Stomach (tissue), 4 donors: ENCODE measurements at regions not wholly inside any gene's neighbourhood (a gene's known extent, or its start where the extent isn't known, plus 50 kb on each side); places are given as distances from the start of the nearest gene placed in this dataset.

Source experiments
- CTCF ChIP-seq, 7 experiments: fragments of 450-650 bp in 4 of 7; fragments of 200-600 bp in 3 of 7; sonication (generic) in 3 of 7; IDR thresholded peaks; one replicate each; pipeline ENCODE4 v1.5.1; 2016 to 2019; ENCODE audit warnings: antibody characterized with exemption in 7 of 7, control low read depth in 2 of 7, mild to moderate bottlenecking in 1 of 7
- EP300 ChIP-seq: sonication (generic); formaldehyde crosslinking; IDR thresholded peaks from one replicate; pipeline ENCODE4 v1.6.1; 2017; ENCODE audit warnings: antibody characterized with exemption
- POLR2A ChIP-seq, 4 donors: fragments of 450-650 bp; IDR thresholded peaks; one replicate each; pipeline ENCODE4 v1.6.1; 2016; ENCODE audit warnings: antibody characterized with exemption in 4 of 4, control low read depth in 2 of 4, mild to moderate bottlenecking in 1 of 4, moderate library complexity in 1 of 4

DNA sequence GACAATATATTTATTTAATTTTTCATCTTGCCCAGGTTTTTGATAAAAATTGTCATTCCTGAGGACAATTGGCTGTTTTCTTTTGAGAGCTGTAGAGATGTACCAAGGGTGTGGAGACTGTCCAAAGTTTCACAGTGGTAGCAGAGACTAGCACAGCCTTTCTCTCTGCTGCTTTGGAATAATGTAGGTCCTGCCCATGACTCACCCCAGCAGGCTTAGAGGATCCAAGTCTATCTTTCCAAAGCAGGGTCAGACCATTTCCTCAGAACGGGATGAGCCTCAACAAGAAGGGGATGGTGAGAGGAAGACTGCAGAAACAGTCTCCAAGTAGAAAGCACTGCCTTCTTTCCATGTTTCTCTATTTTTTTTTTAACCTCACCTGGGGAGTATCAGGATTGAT lies 131.5 kb upstream of the RPL34 start:
- no peak for TF ChIP-seq CTCF (IDR thresholded peaks at IDR 0.05)
- no peak for TF ChIP-seq POLR2A (IDR thresholded peaks at IDR 0.05)
- no peak for TF ChIP-seq EP300
